GM21526 (cell line): ENCODE measurements at regions not wholly inside any gene's neighbourhood (a gene's known extent, or its start where the extent isn't known, plus 50 kb on each side); places are given as distances from the start of the nearest gene placed in this dataset.

Source experiments
- ATAC-seq: cut with Tn5 transposase; IDR thresholded peaks from one replicate; pipeline ENCODE4 v1.9.1; 2021; ENCODE audit warnings: moderate library complexity; ENCODE audit not compliant: unreplicated experiment, low FRiP score

GRCh38 chr13:63090524-63090923 lies 1674.9 kb upstream of the PCDH20 start:
- no peak for ATAC-seq

- no peak for ATAC-seq
These were observed 1672.6 kb upstream of the PCDH20 start for GRCh38 chr13:63088226-63088625.

- no peak for ATAC-seq
These were observed 1670.6 kb upstream of the PCDH20 start for GRCh38 chr13:63086286-63086685.

GRCh38 chr13:63085851-63086250 lies 1670.2 kb upstream of the PCDH20 start:
- no peak for ATAC-seq

GRCh38 chr13:63081400-63082014 lies 1665.9 kb upstream of the PCDH20 start:
- ATAC-seq: no peak

GRCh38 chr13:63075126-63075525 lies 1659.5 kb upstream of the PCDH20 start:
- ATAC-seq: no peak

- ATAC-seq: no peak
These were observed 1634.6 kb upstream of the PCDH20 start for GRCh38 chr13:63050287-63050686.

- no peak for ATAC-seq
These were observed 1633.0 kb upstream of the PCDH20 start for GRCh38 chr13:63048653-63049052.

GRCh38 chr13:63044589-63045313 lies 1629.1 kb upstream of the PCDH20 start:
- ATAC-seq: no peak

GRCh38 chr13:63042686-63043085 lies 1627.0 kb upstream of the PCDH20 start:
- ATAC-seq: no peak

- ATAC-seq: no peak
These were observed 1626.2 kb upstream of the PCDH20 start for GRCh38 chr13:63041640-63042414.

- ATAC-seq: no peak
These were observed 1610.7 kb upstream of the PCDH20 start for GRCh38 chr13:63026285-63026797.

- no peak for ATAC-seq
These were observed 1610.1 kb upstream of the PCDH20 start for GRCh38 chr13:63025741-63026140.

- ATAC-seq: no peak
These were observed 1608.8 kb upstream of the PCDH20 start for GRCh38 chr13:63024458-63024857.

GRCh38 chr13:63011996-63012395 lies 1596.3 kb upstream of the PCDH20 start:
- no peak for ATAC-seq

GRCh38 chr13:63010072-63010658 lies 1594.5 kb upstream of the PCDH20 start:
- no peak for ATAC-seq

GRCh38 chr13:63005625-63006024 lies 1590.0 kb upstream of the PCDH20 start:
- no peak for ATAC-seq

- no peak for ATAC-seq
These were observed 1582.0 kb upstream of the PCDH20 start for GRCh38 chr13:62997696-62998095.

- no peak for ATAC-seq
These were observed 1581.5 kb upstream of the PCDH20 start for GRCh38 chr13:62997038-62997599.

GRCh38 chr13:62973804-62974203 lies 1558.2 kb upstream of the PCDH20 start:
- ATAC-seq: no peak

GRCh38 chr13:62964522-62964921 lies 1548.9 kb upstream of the PCDH20 start:
- ATAC-seq: no peak
